ENCODE measurements at regions not wholly inside any gene's neighbourhood (a gene's known extent, or its start where the extent isn't known, plus 50 kb on each side); places are given as distances from the start of the nearest gene placed in this dataset.

- intact Hi-C loops (cut with micrococcal nuclease; ENCODE audit: unreplicated experiment) = no loop called here
- no peaks in the 10 kb centered on the region for H3K9me3 ChIP-seq (ENCODE audit: low read depth, low read length, poor library complexity, severe bottlenecking)
- no peak overlapping the region for H3K4me3 ChIP-seq (ENCODE audit: low read depth, low read length, poor library complexity, severe bottlenecking)
- BruUV-seq (replicated peaks) = no TSS peak
- DNase-seq (ENCODE audit: low spot score) = no peak
- TF ChIP-seq EZH2 (IDR thresholded peaks at IDR 0.05; ENCODE audit: borderline replicate concordance, low read depth, low read length, poor library complexity, severe bottlenecking) = no peak
- TF ChIP-seq CTCF (conservative IDR thresholded peaks at IDR 0.05; ENCODE audit: low read depth, low read length) = no peak
- no peaks in the 10 kb centered on the region for H3K36me3 ChIP-seq (ENCODE audit: insufficient read depth, low read length, poor library complexity, severe bottlenecking)
- H3K4me1 ChIP-seq (ENCODE audit: insufficient read depth, low read length, poor library complexity, severe bottlenecking) = no peaks in the 10 kb centered on the region
- no peak overlapping the region for H3K27ac ChIP-seq (ENCODE audit: low read depth, low read length, poor library complexity, severe bottlenecking)
- H3K27me3 ChIP-seq (replicated peaks; ENCODE audit: insufficient read depth, low read depth, low read length, poor library complexity) = no peaks in the 10 kb centered on the region
- ChIA-PET POLR2A (ENCODE audit: low non-redundant PET) (no interaction called here), CTCF (no interaction called here)
Observed at GRCh38 chr9:89953824-89954615, 349.2 kb downstream of the GADD45G start.

DNA sequence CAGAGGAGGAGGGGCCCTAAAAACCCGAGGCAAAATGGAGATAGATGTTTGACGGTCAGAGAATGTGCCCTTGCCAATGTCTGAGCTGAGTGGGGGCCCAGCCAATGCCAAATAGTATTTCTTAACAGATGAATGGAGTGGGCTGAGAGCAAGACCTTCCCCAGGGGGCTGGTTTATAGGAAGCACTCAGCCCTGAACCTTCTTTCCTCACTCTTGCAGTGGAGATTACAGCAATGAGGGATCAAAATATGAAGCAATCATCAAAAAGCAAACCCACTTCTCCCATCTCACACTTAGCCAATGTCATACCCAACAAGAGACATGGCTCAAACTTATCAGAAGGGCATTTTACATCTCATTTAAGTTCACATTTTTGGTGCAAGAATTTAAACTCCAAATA is 350.3 kb downstream of the GADD45G start:
- TF ChIP-seq EZH2 (IDR thresholded peaks at IDR 0.05; ENCODE audit: borderline replicate concordance, low read depth, low read length, poor library complexity, severe bottlenecking) (no peak), CTCF (conservative IDR thresholded peaks at IDR 0.05; ENCODE audit: low read depth, low read length) (no peak)
- ChIA-PET CTCF (no interaction called here), POLR2A (ENCODE audit: low non-redundant PET) (no interaction called here)
- no peak overlapping the region for H3K4me3 ChIP-seq (ENCODE audit: low read depth, low read length, poor library complexity, severe bottlenecking)
- intact Hi-C loops (cut with micrococcal nuclease; ENCODE audit: unreplicated experiment) = no loop called here
- no peaks in the 10 kb centered on the region for H3K27me3 ChIP-seq (replicated peaks; ENCODE audit: insufficient read depth, low read depth, low read length, poor library complexity)
- H3K9me3 ChIP-seq (ENCODE audit: low read depth, low read length, poor library complexity, severe bottlenecking) = no peaks in the 10 kb centered on the region
- no peaks in the 10 kb centered on the region for H3K36me3 ChIP-seq (ENCODE audit: insufficient read depth, low read length, poor library complexity, severe bottlenecking)
- DNase-seq (ENCODE audit: low spot score) = no peak
- BruUV-seq (replicated peaks) = no TSS peak
- H3K4me1 ChIP-seq (ENCODE audit: insufficient read depth, low read length, poor library complexity, severe bottlenecking) = no peaks in the 10 kb centered on the region
- H3K27ac ChIP-seq (ENCODE audit: low read depth, low read length, poor library complexity, severe bottlenecking) = no peak overlapping the region

DNA sequence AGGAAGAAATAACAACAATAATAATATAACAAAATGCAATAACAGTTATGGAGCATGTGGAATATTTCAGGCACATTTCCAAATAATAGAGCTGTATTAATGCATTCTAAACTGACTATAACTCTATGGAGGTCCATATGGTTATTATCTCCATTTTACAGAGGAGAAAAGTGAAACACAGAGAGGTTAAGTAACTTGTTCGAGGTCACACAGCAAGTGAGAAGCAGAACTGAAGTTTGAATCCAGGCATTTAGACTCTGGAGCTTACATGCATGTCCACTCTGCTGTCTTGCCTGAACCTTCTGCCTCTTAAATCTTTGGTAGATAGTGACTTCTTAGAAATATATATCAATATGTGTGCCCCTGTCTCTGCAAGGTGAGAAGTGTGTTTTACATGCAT is 350.8 kb downstream of the GADD45G start:
- TF ChIP-seq EZH2 (IDR thresholded peaks at IDR 0.05; ENCODE audit: borderline replicate concordance, low read depth, low read length, poor library complexity, severe bottlenecking) (no peak), CTCF (conservative IDR thresholded peaks at IDR 0.05; ENCODE audit: low read depth, low read length) (no peak)
- DNase-seq (ENCODE audit: low spot score) = no peak
- CTCF ChIA-PET = no interaction called here

More for the DNA sequence above, 350.8 kb downstream of the GADD45G start:
- Histone ChIP-seq H3K4me3 (ENCODE audit: low read depth, low read length, poor library complexity, severe bottlenecking) (no peak overlapping the region), H3K36me3 (ENCODE audit: insufficient read depth, low read length, poor library complexity, severe bottlenecking) (no peaks in the 10 kb centered on the region), H3K9me3 (ENCODE audit: low read depth, low read length, poor library complexity, severe bottlenecking) (no peaks in the 10 kb centered on the region), H3K4me1 (ENCODE audit: insufficient read depth, low read length, poor library complexity, severe bottlenecking) (no peaks in the 10 kb centered on the region), H3K27me3 (replicated peaks; ENCODE audit: insufficient read depth, low read depth, low read length, poor library complexity) (no peaks in the 10 kb centered on the region), H3K27ac (ENCODE audit: low read depth, low read length, poor library complexity, severe bottlenecking) (no peak overlapping the region)
- intact Hi-C loops (cut with micrococcal nuclease; ENCODE audit: unreplicated experiment) = no loop called here
- no TSS peak for BruUV-seq (replicated peaks)
- POLR2A ChIA-PET (ENCODE audit: low non-redundant PET) = no interaction called here
